ENCODE measurements at regions not wholly inside any gene's neighbourhood (a gene's known extent, or its start where the extent isn't known, plus 50 kb on each side); places are given as distances from the start of the nearest gene placed in this dataset.

DNA sequence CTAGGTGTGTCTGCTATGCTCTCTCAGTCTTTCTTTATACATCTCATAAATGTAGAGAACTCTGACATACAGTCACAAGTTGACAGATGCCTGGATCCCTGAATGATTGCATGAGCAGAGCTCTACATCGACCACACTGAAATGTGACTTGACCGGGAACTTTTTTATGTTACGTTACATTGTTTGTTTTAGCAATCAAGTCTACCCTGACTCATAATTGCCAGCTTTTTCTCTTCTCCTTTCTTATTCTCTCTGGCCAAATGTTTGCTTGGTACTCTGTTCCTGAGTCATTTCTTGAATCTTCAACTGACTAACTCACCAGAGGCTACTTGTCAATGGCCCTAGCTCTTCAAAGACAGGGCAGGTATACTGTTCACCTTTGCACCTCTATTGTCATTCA, 213.6 kb upstream of the DTNBP1 start:
- no peak for DNase-seq (ENCODE audit: low spot score)

DNA sequence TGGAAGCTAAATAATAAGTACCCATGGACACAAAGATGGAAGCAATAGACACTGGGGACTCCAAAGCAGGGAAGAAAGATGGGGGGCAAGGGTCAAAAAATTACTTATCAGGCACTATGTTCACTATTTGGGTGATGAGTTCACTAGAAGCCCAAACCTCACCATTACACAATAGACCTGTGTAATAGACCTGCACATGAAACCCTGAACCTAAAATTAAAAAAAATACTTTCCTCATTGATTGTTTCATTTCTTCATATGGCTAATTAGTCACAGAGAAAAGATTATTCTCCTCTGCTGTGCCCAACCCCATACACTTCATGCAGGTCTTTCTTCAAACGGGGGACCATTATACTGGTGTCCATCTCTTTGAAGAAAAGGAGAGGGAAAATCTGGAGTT, 213.0 kb upstream of the DTNBP1 start:
- no peak for DNase-seq (ENCODE audit: low spot score)

DNA sequence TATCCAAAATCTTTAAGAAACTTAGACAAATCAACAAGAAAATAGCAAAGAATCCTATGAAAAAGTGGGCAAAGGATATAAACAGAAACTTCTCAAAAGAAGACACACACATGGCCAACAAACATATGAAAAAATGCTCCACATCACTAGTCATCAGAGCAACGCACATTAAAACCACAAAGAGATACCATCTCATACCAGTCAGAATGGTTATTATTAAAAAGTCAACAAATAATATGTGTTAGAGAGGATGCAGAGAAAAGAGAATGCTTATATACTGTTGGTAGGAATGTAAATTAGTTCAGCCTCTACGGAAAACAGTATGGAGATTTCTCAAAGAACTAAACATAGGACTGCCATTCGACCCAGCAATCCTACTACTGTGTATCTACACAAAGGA, 212.0 kb upstream of the DTNBP1 start:
- no peak for DNase-seq (ENCODE audit: low spot score)

GRCh38 chr6:15874326-15874725, 211.5 kb upstream of the DTNBP1 start:
- no peak for DNase-seq (ENCODE audit: low spot score)

DNA sequence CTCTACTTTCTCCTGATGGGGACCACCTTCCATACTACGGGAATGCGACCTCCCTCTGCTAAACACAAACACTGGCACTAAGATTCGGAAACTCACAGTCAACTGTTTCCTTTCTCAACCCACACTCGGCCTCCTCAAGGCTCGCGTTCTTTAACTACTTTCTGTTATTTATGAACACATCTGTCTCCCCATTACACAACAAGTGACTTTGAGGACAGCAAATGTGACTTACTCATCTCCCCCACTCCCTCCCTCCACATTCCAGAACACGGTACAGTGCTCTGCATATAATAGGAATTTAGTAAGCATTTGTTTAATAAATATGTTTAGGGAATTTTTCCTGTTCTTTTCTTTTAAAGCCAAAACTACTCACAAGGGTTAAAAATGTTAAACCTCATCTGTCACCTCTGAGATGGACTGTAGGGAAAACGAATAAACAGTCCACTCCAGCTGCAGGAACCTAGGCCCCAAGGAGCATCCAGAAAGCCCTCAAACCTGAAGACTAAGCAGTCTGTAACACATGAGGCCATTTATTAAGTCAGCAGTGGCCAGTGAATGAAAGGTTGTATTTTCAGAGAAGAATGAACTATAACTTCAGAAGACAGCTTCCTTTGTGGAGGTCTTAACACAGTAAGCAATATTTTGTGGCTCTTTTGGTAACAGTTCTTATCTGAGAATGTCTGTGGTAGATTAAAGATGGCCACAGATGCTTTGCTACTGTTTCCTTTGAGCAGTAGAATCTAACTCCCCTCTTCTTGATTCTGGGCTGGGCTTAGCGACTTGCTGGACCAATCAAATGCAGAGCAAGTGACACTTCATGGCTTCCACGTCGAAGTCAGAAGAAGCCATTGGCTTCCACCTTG, 209.6 kb upstream of the DTNBP1 start:
- DNase-seq (ENCODE audit: low spot score) = no peak

DNA sequence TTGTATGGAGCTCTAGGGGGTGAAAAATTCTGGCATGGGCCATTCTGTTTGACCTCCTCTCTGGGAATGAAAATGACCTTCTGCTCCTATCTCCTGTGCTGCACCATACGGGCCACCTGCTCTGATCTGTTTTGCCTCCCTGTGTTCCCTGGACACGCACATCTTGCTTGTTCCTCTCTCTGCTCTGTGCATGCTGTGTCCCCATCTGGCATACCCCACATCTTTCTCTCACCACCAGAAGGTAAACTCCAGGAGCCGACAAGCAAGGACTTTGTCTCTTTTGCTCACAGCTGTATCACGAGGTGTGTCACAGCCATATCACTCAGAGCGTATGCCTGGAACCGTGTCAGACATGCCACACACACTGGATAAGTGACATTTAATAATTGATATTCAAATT, 208.4 kb upstream of the DTNBP1 start:
- no peak for DNase-seq (ENCODE audit: low spot score)

DNA sequence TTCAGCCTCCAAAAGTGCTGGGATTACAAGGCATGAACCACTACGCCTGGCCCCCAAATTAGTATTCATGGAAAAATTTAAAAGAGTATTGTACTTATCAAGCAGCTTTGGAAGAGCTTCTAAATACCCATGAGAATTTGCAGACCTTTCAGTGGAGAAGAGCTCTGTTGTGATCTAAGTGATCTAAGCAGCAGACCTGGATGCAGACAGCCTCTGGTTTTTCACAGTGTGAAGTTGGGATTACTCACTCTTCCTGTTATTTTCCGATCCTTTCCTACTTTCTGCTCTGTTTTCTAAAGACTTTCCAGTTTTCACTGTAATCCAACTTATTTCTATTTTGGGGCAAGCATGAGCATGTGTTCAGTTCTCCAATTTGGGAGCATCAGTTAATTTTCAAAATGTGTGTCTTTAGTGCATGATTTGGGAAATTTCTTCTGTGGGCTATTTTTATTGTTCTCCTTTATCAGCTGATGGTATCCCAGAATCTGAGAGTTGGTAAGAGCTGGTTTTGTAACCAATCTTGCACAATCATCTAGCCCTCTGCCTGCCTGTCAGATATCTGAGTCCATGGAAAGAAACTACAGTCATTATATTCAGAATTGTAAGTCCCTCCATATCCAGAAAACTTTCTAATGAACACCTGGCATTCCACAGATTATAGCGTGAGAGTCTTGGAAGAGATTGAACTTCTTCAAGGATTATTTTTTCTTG, 207.7 kb upstream of the DTNBP1 start:
- no peak for DNase-seq (ENCODE audit: low spot score)

GRCh38 chr6:15864708-15865062, 201.9 kb upstream of the DTNBP1 start:
- no peak for DNase-seq (ENCODE audit: low spot score)

DNA sequence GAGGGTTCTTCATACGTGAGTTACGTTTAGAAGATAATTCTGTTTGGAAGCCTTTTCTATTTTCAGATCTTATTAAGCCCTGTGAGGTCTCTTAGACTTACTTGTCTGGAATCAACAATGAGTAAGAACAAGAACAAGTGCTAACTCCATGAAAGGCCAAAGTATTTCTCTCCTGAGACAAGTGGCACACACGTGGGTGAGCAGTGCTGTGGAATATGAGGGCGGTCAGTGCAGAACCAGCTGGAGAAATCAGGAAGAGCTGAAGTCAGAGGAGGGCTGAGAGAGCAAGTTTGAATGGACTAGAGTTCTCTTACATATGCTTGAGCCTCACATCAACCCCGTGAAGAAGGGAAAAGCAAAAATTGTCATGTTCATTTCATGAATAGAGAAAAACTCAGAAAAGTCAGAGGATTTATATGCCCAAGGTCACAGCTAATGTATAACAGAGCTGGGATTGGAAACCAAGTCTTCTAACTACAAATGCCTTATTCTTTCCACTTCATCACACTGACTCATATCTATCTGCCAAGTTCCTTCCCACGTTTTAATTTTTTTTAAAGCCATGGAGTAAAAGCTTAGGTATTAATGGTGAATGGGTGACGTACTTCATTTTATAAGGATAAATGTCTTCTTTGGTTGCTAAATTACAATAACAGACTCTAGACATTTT, 201.3 kb upstream of the DTNBP1 start:
- DNase-seq (ENCODE audit: low spot score) = no peak

GRCh38 chr6:15862810-15863209, 200.0 kb upstream of the DTNBP1 start:
- no peak for DNase-seq (ENCODE audit: low spot score)

- DNase-seq (ENCODE audit: low spot score) = no peak
Observed at GRCh38 chr6:15861486-15861885, 198.7 kb upstream of the DTNBP1 start.

DNA sequence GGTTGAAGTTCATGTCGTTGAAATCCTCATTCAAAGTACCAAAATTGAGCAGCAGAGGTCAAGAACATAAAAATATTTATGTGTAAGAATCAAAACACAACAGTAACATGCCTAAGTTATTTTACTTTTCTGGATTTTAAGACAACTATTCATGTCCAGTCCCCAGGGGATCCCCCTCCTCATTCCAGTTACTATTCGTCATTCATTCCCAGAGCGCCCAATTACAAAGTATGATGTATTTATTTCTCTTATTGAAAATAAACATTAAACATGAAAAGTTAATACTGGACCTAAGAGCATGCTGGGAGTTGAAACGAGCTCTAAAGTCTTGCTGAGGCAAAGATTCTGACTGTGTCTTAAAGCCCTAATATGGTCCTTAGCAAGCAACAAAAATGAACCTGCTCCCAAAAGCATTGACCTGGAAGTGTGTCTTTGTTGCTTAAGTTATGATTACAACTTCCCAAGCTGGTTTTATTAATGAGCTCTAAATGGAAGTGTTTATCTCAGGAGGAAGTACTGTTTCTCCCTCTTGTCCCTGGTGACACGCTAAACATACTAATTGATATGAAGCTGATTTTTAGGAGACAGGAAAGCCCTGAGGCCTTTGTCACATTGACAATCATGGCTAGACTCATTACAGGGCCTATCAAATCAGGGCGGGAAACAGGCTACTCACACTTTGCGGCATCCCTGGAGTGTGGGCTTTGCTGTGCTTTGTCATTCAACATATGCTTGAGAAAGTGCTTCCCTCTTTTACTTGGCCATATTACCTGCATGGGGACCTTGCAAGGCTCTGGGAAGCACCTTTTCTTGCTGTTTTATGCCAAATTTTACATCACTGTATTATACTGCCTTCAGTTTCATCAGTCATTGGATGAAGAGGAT, 192.2 kb upstream of the DTNBP1 start:
- no peak for DNase-seq (ENCODE audit: low spot score)

DNA sequence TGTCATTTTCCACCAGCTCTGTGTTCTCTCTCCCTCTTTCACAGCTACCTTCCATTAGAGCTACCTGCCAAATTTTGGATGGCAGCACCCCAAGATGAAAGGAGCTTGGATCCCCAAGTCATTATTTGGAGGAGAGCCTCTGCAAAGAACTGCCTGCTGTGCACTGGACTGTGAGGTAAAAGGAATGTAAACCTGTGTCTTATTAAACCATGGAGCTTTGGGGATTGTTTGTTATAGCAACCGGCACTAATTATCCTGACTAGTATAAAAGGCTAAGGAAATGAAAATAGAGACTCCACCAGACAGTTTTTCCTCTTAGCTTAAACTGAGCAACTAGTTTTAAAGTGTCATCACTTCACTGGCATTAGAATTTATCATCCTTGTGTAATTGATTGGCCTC, 191.6 kb upstream of the DTNBP1 start:
- no peak for DNase-seq (ENCODE audit: low spot score)

GRCh38 chr6:15853259-15853658, 190.4 kb upstream of the DTNBP1 start:
- no peak for DNase-seq (ENCODE audit: low spot score)

DNA sequence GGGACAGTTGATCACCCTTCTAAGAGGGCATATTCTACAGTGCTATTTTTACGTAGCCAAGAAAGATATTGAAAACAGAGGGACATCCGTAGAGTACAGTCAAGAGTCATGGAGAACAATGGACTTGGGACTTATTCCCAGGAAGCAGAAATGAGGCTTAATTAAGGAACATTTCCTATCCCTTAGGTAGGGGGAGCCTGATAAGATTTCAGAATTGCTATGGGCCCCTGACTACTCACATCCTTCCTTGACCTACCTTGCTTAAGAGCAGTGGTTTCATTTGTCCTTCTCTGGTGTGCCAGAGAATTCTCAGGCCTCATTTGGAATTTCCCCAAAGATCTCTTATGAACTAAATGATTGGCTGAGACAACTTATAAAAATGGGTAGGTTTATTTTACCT, 189.5 kb upstream of the DTNBP1 start:
- DNase-seq (ENCODE audit: low spot score) = no peak

- no peak for DNase-seq (ENCODE audit: low spot score)
Observed at GRCh38 chr6:15849395-15849794, 186.6 kb upstream of the DTNBP1 start.

DNA sequence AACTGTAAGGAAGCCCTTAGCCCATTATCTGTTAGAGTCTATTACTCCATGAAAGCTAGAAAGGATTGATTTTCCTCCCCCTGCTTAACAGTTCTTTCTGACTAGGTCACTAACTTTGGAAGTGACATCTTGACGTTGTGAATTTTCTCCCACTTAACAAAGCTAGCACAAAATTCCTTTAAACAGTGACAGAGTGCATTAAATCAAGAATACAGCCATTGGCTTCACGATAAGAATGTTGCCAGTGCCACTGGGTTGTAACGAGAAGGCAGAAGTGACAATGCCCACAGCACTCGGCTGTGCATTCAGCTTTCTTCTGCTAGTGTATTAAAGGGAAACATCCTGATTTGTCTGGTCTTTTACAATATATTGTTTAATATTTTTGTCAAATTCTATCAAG, 182.7 kb upstream of the DTNBP1 start:
- DNase-seq (ENCODE audit: low spot score) = no peak

GRCh38 chr6:15843764-15844163, 180.9 kb upstream of the DTNBP1 start:
- no peak for DNase-seq (ENCODE audit: low spot score)

DNA sequence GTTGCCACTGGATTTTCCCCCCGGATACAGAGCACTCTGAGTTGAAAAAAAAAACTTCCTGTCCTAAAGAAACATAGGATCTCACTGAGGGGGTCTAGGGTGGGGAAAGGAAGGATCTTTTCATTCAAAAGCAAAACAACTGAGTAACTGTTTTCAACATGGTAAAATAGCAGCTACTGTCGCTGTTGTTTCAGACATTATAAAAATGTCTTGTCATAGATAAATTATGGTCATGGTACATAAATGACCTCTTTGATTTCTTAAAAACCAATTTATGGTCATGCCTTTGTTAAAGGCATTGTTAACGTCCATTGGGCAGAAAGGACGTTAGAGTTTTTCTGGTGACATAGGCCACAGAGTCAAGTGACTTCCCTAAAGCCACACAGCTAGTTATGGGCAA, 180.4 kb upstream of the DTNBP1 start:
- no peak for DNase-seq (ENCODE audit: low spot score)

DNA sequence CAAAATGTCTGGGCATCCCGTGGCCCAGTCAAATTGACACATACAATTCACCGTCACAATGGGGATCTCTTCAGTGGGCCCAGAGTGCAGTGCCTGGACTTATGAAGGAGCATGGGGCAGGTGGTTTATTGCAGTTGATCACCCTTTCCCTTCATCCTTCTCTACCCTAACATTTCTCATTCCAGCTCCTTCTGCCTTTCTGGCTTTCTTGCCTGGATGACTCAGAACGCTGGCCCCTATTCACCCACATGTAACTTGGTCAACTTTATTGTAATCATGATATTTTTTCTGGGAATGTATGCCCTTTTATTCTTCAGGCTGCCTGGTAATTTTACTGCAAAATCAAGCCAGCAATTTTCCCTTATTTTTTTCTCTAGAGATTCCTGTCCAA, 179.9 kb upstream of the DTNBP1 start:
- DNase-seq (ENCODE audit: low spot score) = no peak

DNA sequence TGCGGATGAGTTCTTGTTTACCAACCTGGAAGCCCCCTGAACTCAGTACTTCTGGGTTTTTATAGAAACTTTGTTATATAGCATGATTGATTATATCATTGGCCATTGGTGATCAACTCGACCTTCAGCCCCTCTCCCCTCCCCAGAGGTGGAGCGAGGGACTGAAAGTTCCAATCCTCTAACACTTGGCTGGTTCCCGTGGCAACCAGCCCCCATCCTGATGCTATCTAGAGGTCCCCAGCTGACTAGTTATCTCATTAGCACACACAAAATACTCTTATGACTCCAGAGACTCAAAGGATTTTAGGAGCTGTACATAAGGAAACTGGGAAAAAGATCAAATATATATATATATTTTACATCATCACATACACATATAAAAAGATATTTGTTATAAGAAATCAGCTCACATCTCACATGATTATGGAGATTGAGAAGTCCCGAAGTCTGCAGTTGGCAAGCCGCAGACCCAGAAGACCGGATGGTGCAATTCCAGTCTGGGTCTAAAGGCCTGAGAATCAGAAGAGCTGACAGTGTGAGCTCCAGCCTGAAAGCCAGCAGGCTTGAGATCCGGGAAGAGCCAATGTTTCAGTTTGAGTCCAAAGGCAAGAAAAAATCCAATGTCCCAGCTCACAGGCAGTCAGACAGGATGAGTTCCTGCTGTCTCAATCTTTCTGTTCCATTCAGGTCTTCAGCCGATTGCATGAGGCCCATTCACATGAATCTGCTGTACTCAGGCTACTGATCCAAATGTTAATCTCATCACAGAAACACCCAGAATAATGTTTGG, 179.3 kb upstream of the DTNBP1 start:
- DNase-seq (ENCODE audit: low spot score) = no peak
